ENCODE measurements at regions not wholly inside any gene's neighbourhood (a gene's known extent, or its start where the extent isn't known, plus 50 kb on each side); places are given as distances from the start of the nearest gene placed in this dataset.
A peak's percentile ranks its signal among the peaks of the same experiment; 100 is the strongest.

DNA sequence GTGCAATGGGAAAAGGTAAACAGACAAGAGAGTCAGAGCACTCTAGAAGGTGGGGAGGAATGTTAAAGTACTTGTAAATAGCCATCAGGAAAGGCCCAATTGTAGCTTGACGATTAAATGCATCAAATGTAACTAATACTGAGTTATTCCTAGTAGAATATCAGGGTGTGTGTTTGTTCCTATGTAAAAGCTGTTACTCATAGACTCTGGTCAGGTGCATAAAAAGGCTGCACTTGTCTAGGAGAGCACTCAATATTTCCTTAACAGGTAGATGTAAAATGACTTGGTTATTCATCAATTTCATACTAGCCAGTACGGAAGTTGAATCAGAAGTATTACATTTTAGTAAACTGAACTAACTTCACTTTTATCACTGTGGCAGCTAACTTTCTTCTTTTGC, 179.7 kb upstream of the AGR3 start:
- no peaks in the 10 kb centered on the region for H3K27me3 ChIP-seq
- H3K36me3 ChIP-seq (replicated peaks in 1 of 2) = no peaks in the 10 kb centered on the region
- TF ChIP-seq CTCF (IDR thresholded peaks at IDR 0.05) (no peak), POLR2A (IDR thresholded peaks at IDR 0.05) (no peak)
- 84 to 96% (median 89%) methylated on average over 2 of the region's 2 CpGs for WGBS, 4 donors
- DNase-seq = no peak
- no peak overlapping the region for H3K4me3 ChIP-seq
- intact Hi-C loops (cut with DNase I) = no loop called here
- no peaks in the 10 kb centered on the region for H3K4me1 ChIP-seq (replicated peaks in 1 of 2)
- no peaks in the 10 kb centered on the region for H3K9me3 ChIP-seq (replicated peaks in 1 of 3)
- H3K27ac ChIP-seq = no peak overlapping the region

DNA sequence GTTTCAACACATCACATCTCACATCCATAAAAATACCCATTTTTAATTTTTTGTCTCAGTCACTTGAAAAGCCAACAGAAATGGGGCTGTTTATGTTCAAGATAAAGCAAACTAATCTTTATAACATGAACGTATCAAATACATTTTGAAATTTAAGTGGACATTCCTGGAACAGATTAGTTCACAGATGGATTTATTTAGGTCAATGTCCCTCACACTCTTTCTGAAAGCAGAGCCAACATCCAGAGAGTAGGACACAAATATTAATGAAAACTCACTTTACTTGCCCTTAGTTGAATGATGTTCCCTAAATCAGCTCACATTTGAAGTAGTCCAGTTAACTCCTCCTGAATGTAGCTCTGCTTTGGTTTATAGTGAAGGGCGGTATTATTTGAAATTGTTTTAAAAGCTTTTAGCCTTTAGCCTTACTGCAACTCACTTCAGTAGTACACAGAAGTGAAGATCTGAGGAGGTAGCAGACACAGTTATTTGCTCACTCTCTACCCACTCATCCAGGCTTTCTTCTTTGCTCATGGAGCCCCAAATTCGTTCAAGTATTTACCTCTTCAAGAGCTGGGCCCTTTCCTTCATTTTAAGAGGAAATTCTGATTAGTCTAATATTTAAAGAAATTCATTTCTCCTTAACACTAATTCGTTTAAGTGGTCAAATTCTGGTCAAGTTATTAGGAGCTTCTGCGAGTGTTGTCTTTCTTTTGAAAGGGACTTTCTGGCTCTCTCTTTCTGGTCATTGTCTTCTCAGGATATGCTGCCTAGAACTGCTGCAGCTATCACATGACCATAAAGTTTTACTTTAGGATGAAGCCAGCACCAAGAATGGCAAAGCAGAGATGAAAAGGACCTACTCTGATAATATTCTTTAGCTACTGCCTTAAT, 180.6 kb upstream of the AGR3 start:
- no peaks in the 10 kb centered on the region for H3K36me3 ChIP-seq (replicated peaks in 1 of 2)
- no peaks in the 10 kb centered on the region for H3K9me3 ChIP-seq (replicated peaks in 1 of 3)
- 71 to 77% (median 73%) methylated on average over 5 of the region's 5 CpGs for WGBS, 4 donors
- no peaks in the 10 kb centered on the region for H3K27me3 ChIP-seq
- no peak for DNase-seq
- H3K4me1 ChIP-seq (replicated peaks in 1 of 2) = no peaks in the 10 kb centered on the region
- no peak overlapping the region for H3K4me3 ChIP-seq
- TF ChIP-seq POLR2A (IDR thresholded peaks at IDR 0.05) = no peak
- no peak overlapping the region for H3K27ac ChIP-seq
- intact Hi-C loops (cut with DNase I) = no loop called here

DNA sequence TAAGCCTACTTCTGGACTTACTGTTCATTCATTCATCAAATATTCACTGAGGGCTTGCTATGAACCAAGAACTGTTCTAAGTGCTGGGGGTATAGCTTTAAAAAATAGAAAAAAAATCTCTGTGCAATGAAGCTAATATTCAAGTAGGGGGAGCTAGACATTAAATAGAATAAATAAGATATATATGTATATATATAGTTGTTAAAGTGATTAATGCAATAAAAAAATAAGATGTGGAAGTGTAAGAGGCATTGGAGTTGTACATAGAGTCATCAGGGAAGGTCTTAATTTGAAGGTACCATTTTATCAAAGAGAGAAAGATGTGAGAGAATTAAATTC, 181.2 kb upstream of the AGR3 start:
- Histone ChIP-seq H3K27ac (no peak overlapping the region), H3K9me3 (replicated peaks in 1 of 3) (no peaks in the 10 kb centered on the region), H3K27me3 (no peaks in the 10 kb centered on the region), H3K4me1 (replicated peaks in 1 of 2) (no peaks in the 10 kb centered on the region), H3K4me3 (no peak overlapping the region), H3K36me3 (replicated peaks in 1 of 2) (no peaks in the 10 kb centered on the region)
- no peak for DNase-seq
- TF ChIP-seq POLR2A (IDR thresholded peaks at IDR 0.05) (no peak), CTCF (IDR thresholded peaks at IDR 0.05) (peak in 1 of 6 experiments; percentile 14)
- intact Hi-C loops (cut with DNase I) = no loop called here

DNA sequence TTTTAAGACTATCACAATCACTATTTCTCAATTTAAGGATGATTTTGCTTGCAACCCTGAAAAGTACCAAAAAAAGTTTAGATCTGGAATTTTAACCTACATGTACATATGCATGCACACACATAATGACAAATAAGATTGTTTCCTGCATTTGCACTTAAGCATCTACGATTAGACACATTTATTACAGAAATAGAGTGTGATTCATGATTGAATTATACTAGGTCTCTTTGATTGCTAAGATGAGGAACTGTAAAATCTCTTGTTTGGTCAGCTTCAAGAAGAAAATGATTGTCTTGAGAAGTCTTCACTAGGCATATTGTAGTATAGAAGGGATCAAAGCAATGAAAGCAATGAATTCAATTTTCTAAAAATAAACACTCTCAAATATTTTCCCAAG, 185.9 kb upstream of the AGR3 start:
- H3K27me3 ChIP-seq = no peaks in the 10 kb centered on the region
- no peaks in the 10 kb centered on the region for H3K9me3 ChIP-seq (replicated peaks in 1 of 3)
- H3K4me3 ChIP-seq = no peak overlapping the region
- 54 to 72% (median 62%) methylated on average over 1 of the region's 1 CpG for WGBS, 4 donors
- H3K36me3 ChIP-seq (replicated peaks in 1 of 2) = no peaks in the 10 kb centered on the region
- no peak overlapping the region for H3K27ac ChIP-seq
- intact Hi-C loops (cut with DNase I) = no loop called here
- TF ChIP-seq CTCF (IDR thresholded peaks at IDR 0.05) = no peak
- TF ChIP-seq POLR2A (IDR thresholded peaks at IDR 0.05) = no peak
- H3K4me1 ChIP-seq (replicated peaks in 1 of 2) = no peaks in the 10 kb centered on the region
- no peak for DNase-seq

DNA sequence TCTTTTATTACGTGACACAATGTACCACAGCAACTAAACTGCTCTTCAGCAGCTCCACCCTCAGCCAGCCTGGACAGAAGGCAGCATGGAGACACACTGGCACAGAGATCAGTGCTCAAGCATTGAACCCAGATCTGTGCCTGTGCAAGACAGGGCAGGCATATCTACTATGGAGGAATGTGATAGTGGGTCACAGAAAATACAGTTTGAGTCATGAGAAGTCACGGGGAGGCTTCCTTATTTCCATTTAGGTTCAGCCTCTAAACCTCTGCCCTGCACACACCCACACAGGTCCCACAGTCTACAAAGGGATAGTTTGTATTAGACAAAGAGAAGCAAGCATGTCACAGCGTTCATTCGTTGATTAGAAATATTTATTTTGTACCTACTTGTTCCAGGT, 187.4 kb upstream of the AGR3 start:
- Histone ChIP-seq H3K27ac (no peak overlapping the region), H3K9me3 (replicated peaks in 1 of 3) (no peaks in the 10 kb centered on the region), H3K36me3 (replicated peaks in 1 of 2) (no peaks in the 10 kb centered on the region), H3K4me1 (replicated peaks in 1 of 2) (no peaks in the 10 kb centered on the region), H3K4me3 (no peak overlapping the region), H3K27me3 (no peaks in the 10 kb centered on the region)
- 83 to 90% (median 87%) methylated on average over 4 of the region's 4 CpGs for WGBS, 4 donors
- intact Hi-C loops (cut with DNase I) = no loop called here
- TF ChIP-seq POLR2A (IDR thresholded peaks at IDR 0.05) (no peak), CTCF (IDR thresholded peaks at IDR 0.05) (no peak)
- no peak for DNase-seq

All from adrenal gland (tissue), 9 donors.